Hepatocyte (in vitro differentiated cells): ENCODE measurements at regions not wholly inside any gene's neighbourhood (a gene's known extent, or its start where the extent isn't known, plus 50 kb on each side); places are given as distances from the start of the nearest gene placed in this dataset.

ENCODE experiments used
- DNase-seq: peaks from one replicate; pipeline ENCODE4 v3.0.0-alpha.2; 2016; ENCODE audit warnings: low spot score
- H2AFZ ChIP-seq: fragments of 200-600 bp; sonication (generic); 2 replicates; pipeline ENCODE4 v1.6.0; 2016; ENCODE audit warnings: antibody characterized with exemption, mild to moderate bottlenecking
- H3K27ac ChIP-seq: fragments of 200-600 bp; sonication (generic); 2 replicates; pipeline ENCODE4 v1.5.1; 2016; ENCODE audit warnings: mild to moderate bottlenecking
- H3K27me3 ChIP-seq: fragments of 200-600 bp; sonication (generic); 2 replicates; pipeline ENCODE4 v1.6.1; 2016
- H3K36me3 ChIP-seq: fragments of 200-600 bp; sonication (generic); replicated peaks from 2 replicates; pipeline ENCODE4 v1.5.1; 2016; ENCODE audit warnings: low read depth; ENCODE audit not compliant: insufficient read depth
- H3K4me1 ChIP-seq: fragments of 200-600 bp; sonication (generic); 2 replicates; pipeline ENCODE4 v1.5.1; 2016; ENCODE audit warnings: mild to moderate bottlenecking, moderate library complexity; ENCODE audit not compliant: insufficient read depth
- H3K4me2 ChIP-seq: fragments of 200-600 bp; sonication (generic); 2 replicates; pipeline ENCODE4 v1.6.0; 2016
- H3K4me3 ChIP-seq: fragments of 200-600 bp; sonication (generic); 2 replicates; pipeline ENCODE4 v1.5.1; 2016; ENCODE audit warnings: mild to moderate bottlenecking
- H3K79me2 ChIP-seq: fragments of 200-600 bp; sonication (generic); 2 replicates; pipeline ENCODE4 v1.6.0; 2017; ENCODE audit warnings: mild to moderate bottlenecking
- H3K9me2 ChIP-seq: fragments of 200-600 bp; sonication (generic); replicated peaks from 2 replicates; pipeline ENCODE4 v1.6.0; 2017; ENCODE audit warnings: mild to moderate bottlenecking; ENCODE audit not compliant: insufficient read depth
- H3K9me3 ChIP-seq: fragments of 200-600 bp; sonication (generic); 2 replicates; pipeline ENCODE4 v1.5.1; 2016; ENCODE audit warnings: low read depth, mild to moderate bottlenecking
- H4K20me1 ChIP-seq: fragments of 200-600 bp; sonication (generic); 2 replicates; pipeline ENCODE4 v1.6.0; 2016; ENCODE audit warnings: mild to moderate bottlenecking; ENCODE audit not compliant: insufficient read depth, poor library complexity, severe bottlenecking
- EZH2 ChIP-seq: fragments of 200-600 bp; sonication (generic); IDR thresholded peaks from 2 replicates; pipeline ENCODE4 v1.6.1; 2016; ENCODE audit warnings: antibody characterized with exemption, mild to moderate bottlenecking, borderline replicate concordance
- EZH2phosphoT487 ChIP-seq: fragments of 200-600 bp; sonication (generic); IDR thresholded peaks from one replicate; pipeline ENCODE4 v1.6.1; 2018; ENCODE audit warnings: antibody characterized with exemption, mild to moderate bottlenecking, low read depth, moderate library complexity; ENCODE audit not compliant: unreplicated experiment, severe bottlenecking
- WGBS: methylation state at CpG from one replicate; pipeline ENCODE4 v1.1.6; 2016; ENCODE audit warnings: low lambda C conversion rate; ENCODE audit errors: missing lambda C conversion rate; 5-methylcytosine and 5-hydroxymethylcytosine counted together
- TF ChIP-seq, protein P1 (sequence below): fragments of 200-600 bp; sonication (generic); IDR thresholded peaks from 2 replicates; pipeline ENCODE4 v1.5.1; 2016; ENCODE audit warnings: antibody characterized with exemption, mild to moderate bottlenecking; ENCODE audit not compliant: poor library complexity

DNA sequence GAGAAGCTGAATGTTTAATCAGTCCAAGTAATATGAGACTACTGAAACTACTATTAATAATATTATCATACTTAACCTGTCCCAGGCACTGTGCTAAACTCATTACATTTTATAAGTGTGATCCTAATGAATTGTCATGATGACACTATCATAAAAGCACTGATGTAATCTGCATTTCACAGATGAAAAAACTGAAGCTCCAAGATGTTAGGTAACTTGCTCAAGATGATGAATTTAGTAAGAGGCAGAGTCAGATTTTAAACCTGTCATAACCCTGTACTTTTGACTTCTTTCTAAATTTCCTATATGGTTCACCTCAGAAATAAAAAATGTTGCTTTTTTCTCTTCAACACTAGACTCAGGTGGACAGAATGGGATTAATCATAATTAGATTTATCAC, 237.6 kb downstream of the ALDH8A1 start:
- DNase-seq = no peak
- Histone ChIP-seq H3K79me2 (no peaks in the 10 kb centered on the region), H3K4me1 (peaks cover 6% of the 10 kb centered on the region), H3K27me3 (no peaks in the 10 kb centered on the region), H3K9me3 (no peaks in the 10 kb centered on the region), H3K4me3 (no peak overlapping the region), H4K20me1 (no peaks in the 10 kb centered on the region), H3K4me2 (no peak overlapping the region), H2AFZ (no peak overlapping the region), H3K36me3 (no peaks in the 10 kb centered on the region), H3K9me2 (no peaks in the 10 kb centered on the region), H3K27ac (no peak overlapping the region)
- TF ChIP-seq EZH2phosphoT487 (no peak), EZH2 (no peak)
- TF ChIP-seq, protein P1, sequence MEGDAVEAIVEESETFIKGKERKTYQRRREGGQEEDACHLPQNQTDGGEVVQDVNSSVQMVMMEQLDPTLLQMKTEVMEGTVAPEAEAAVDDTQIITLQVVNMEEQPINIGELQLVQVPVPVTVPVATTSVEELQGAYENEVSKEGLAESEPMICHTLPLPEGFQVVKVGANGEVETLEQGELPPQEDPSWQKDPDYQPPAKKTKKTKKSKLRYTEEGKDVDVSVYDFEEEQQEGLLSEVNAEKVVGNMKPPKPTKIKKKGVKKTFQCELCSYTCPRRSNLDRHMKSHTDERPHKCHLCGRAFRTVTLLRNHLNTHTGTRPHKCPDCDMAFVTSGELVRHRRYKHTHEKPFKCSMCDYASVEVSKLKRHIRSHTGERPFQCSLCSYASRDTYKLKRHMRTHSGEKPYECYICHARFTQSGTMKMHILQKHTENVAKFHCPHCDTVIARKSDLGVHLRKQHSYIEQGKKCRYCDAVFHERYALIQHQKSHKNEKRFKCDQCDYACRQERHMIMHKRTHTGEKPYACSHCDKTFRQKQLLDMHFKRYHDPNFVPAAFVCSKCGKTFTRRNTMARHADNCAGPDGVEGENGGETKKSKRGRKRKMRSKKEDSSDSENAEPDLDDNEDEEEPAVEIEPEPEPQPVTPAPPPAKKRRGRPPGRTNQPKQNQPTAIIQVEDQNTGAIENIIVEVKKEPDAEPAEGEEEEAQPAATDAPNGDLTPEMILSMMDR = no peak

DNA sequence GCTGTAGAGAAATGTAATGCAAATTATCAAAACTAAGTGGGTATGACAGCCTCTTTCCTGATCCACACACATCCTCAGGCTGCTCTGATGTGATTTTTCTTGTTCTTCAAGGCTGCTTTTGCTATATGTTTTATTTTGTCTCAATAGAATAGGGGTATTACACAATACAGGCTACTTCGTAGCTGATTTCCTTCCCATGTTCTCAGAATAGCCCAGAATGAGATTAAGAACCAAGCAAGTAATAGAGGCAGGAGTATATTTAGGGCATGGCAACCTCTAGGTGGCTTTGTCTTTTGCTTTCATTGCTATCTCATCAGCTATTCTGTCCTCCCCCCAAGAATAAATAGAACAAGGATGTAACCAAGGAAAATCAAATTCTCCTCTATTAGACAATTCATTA, 241.8 kb downstream of the ALDH8A1 start:
- no peak for DNase-seq
- WGBS = 86% methylated on average over 1 of the region's 1 CpG
- no peaks in the 10 kb centered on the region for H3K79me2 ChIP-seq
- peak overlapping the region; percentile 51 for H3K27ac ChIP-seq
- H3K27me3 ChIP-seq = no peaks in the 10 kb centered on the region
- TF ChIP-seq EZH2phosphoT487 (no peak), EZH2 (no peak)
- TF ChIP-seq, protein P1 = no peak
- H3K4me2 ChIP-seq = no peak overlapping the region
- H3K36me3 ChIP-seq = no peaks in the 10 kb centered on the region
- no peaks in the 10 kb centered on the region for H3K9me3 ChIP-seq
- H3K9me2 ChIP-seq = no peaks in the 10 kb centered on the region
- no peak overlapping the region for H3K4me3 ChIP-seq
- no peaks in the 10 kb centered on the region for H4K20me1 ChIP-seq
- H2AFZ ChIP-seq = no peak overlapping the region
- H3K4me1 ChIP-seq = peaks cover 20% of the 10 kb centered on the region

DNA sequence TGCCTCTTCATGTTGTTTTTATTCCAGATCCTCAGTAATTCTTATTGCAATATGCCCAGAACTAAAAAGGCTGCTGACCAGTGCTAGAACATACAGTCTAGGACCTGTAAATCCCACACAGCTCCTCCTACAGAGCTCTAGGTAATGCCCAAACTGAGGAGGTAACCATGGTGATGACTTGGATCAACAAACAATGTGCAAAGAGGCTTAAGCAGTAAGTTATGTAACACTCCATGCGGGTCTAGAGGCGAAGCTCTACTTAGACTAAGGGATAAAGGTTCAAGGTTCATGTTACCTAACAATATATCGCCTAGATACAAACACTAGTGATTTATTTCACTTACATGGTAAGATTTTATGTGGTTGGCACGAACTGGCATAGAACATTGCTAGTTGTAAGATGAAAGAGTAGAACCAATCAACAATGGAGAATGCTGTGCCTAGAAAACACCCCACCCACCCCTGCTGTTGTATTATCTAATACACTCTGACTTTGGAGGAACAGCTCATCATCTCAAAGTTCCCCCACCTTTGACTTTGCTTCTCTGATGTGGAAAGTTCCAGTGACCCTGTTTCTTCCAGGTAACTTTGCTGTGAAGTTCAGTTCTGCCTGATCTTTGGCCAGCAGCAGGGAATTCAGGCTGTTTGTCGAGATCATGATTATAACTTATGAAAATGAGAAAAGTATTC, 242.4 kb downstream of the ALDH8A1 start:
- DNase-seq = peak; percentile 85
- Histone ChIP-seq H3K4me1 (peaks cover 20% of the 10 kb centered on the region), H3K79me2 (no peaks in the 10 kb centered on the region), H3K9me2 (no peaks in the 10 kb centered on the region), H3K36me3 (no peaks in the 10 kb centered on the region), H3K9me3 (no peaks in the 10 kb centered on the region), H3K27me3 (no peaks in the 10 kb centered on the region), H2AFZ (no peak overlapping the region), H4K20me1 (no peaks in the 10 kb centered on the region), H3K27ac (peak overlapping the region; percentile 68), H3K4me3 (no peak overlapping the region), H3K4me2 (peak overlapping the region; percentile 17)
- no peak for TF ChIP-seq EZH2phosphoT487
- 48% methylated on average over 5 of the region's 5 CpGs for WGBS

DNA sequence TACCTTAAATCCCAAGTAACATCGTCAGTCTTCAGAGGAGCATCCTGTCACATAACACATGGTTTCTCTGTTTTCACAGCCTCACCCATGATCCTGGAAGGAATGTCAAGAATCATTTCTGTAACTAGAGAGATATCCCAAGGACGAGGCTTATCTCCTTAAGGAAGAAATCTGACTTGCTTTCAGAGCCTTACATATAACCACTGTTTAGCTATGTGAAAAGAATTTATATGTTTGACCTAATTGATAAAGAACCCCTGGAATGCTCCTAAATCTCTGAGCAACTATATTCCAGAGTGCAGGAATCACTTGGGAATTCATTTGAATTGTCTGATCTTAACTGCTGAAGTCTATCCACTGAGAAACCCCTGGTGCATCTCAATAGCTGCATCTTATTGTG, 243.1 kb downstream of the ALDH8A1 start:
- Histone ChIP-seq H3K27ac (peak overlapping the region; percentile 68), H3K27me3 (no peaks in the 10 kb centered on the region), H3K9me3 (no peaks in the 10 kb centered on the region), H3K79me2 (no peaks in the 10 kb centered on the region), H3K4me2 (peak overlapping the region; percentile 17), H4K20me1 (no peaks in the 10 kb centered on the region), H3K4me3 (no peak overlapping the region), H3K4me1 (peaks cover 20% of the 10 kb centered on the region), H2AFZ (no peak overlapping the region), H3K36me3 (no peaks in the 10 kb centered on the region), H3K9me2 (no peaks in the 10 kb centered on the region)
- WGBS = 26% methylated on average over 2 of the region's 2 CpGs
- DNase-seq = no peak
- TF ChIP-seq EZH2phosphoT487 (no peak), EZH2 (no peak)
- TF ChIP-seq, protein P1 = no peak
